GM18907 (cell line): ENCODE measurements at regions not wholly inside any gene's neighbourhood (a gene's known extent, or its start where the extent isn't known, plus 50 kb on each side); places are given as distances from the start of the nearest gene placed in this dataset.

Experiments
- ATAC-seq: cut with Tn5 transposase; IDR thresholded peaks from one replicate; pipeline ENCODE4 v1.9.1; 2021; ENCODE audit warnings: mild to moderate bottlenecking, moderate library complexity; ENCODE audit not compliant: unreplicated experiment

- no peak for ATAC-seq
Measured at GRCh38 chr5:36355516-36355915, 53.8 kb upstream of the RANBP3L start.

GRCh38 chr5:36356915-36357314 is 55.2 kb upstream of the RANBP3L start:
- ATAC-seq = no peak

GRCh38 chr5:36357391-36357975 is 55.8 kb upstream of the RANBP3L start:
- no peak for ATAC-seq

GRCh38 chr5:36359267-36359666 is 57.6 kb upstream of the RANBP3L start:
- ATAC-seq = no peak

GRCh38 chr5:36360307-36360706 is 58.6 kb upstream of the RANBP3L start:
- ATAC-seq = peak; percentile 46

GRCh38 chr5:36363101-36363500 is 61.4 kb upstream of the RANBP3L start:
- no peak for ATAC-seq

GRCh38 chr5:36363744-36364143 is 62.0 kb upstream of the RANBP3L start:
- ATAC-seq = no peak

GRCh38 chr5:36364473-36364872 is 62.8 kb upstream of the RANBP3L start:
- ATAC-seq = no peak

GRCh38 chr5:36365896-36366295 is 64.2 kb upstream of the RANBP3L start:
- no peak for ATAC-seq

- ATAC-seq = no peak
Measured at GRCh38 chr5:36366883-36367282, 65.2 kb upstream of the RANBP3L start.

- ATAC-seq = no peak
Measured at GRCh38 chr5:36367524-36367923, 65.8 kb upstream of the RANBP3L start.

- no peak for ATAC-seq
Measured at GRCh38 chr5:36369219-36369690, 67.6 kb upstream of the RANBP3L start.

GRCh38 chr5:36370073-36370472 is 68.4 kb upstream of the RANBP3L start:
- no peak for ATAC-seq

GRCh38 chr5:36371366-36371765 is 69.7 kb upstream of the RANBP3L start:
- ATAC-seq = no peak

- no peak for ATAC-seq
Measured at GRCh38 chr5:36373527-36374086, 71.9 kb upstream of the RANBP3L start.

- no peak for ATAC-seq
Measured at GRCh38 chr5:36374266-36374862, 72.7 kb upstream of the RANBP3L start.

- ATAC-seq = no peak
Measured at GRCh38 chr5:36377192-36377591, 75.5 kb upstream of the RANBP3L start.

- ATAC-seq = no peak
Measured at GRCh38 chr5:36378551-36378950, 76.8 kb upstream of the RANBP3L start.

- no peak for ATAC-seq
Measured at GRCh38 chr5:36382890-36383289, 81.2 kb upstream of the RANBP3L start.

GRCh38 chr5:36383942-36384341 is 82.2 kb upstream of the RANBP3L start:
- no peak for ATAC-seq

- ATAC-seq = no peak
Measured at GRCh38 chr5:36384845-36385244, 83.1 kb upstream of the RANBP3L start.

- no peak for ATAC-seq
Measured at GRCh38 chr5:36385495-36385894, 83.8 kb upstream of the RANBP3L start.

GRCh38 chr5:36388288-36388687 is 86.6 kb upstream of the RANBP3L start:
- ATAC-seq = no peak
